Smooth muscle cell (in vitro differentiated cells): ENCODE measurements at regions not wholly inside any gene's neighbourhood (a gene's known extent, or its start where the extent isn't known, plus 50 kb on each side); places are given as distances from the start of the nearest gene placed in this dataset.

Experiments
- DNase-seq: peaks from one replicate; lab custom pipeline; 2025; ENCODE audit not compliant: unreplicated experiment; lab: John Stamatoyannopoulos, UW
- H2AFZ ChIP-seq: fragments of 200-600 bp; sonication (generic); 2 replicates; pipeline ENCODE4 v1.6.0; 2016; ENCODE audit warnings: antibody characterized with exemption, low read depth, mild to moderate bottlenecking
- H3F3A ChIP-seq: fragments of 200-600 bp; sonication (generic); 2 replicates; pipeline ENCODE4 v1.6.0; 2017; ENCODE audit warnings: antibody characterized with exemption, low read depth
- H3K27ac ChIP-seq: fragments of 200-600 bp; sonication (generic); 2 replicates; pipeline ENCODE4 v1.5.1; 2016; ENCODE audit warnings: low read depth, mild to moderate bottlenecking
- H3K27me3 ChIP-seq: fragments of 200-600 bp; sonication (generic); 2 replicates; pipeline ENCODE4 v1.6.1; 2016; ENCODE audit warnings: low read depth, mild to moderate bottlenecking
- H3K36me3 ChIP-seq: fragments of 200-600 bp; sonication (generic); 2 replicates; pipeline ENCODE4 v1.5.1; 2016; ENCODE audit warnings: low read depth
- H3K4me1 ChIP-seq: fragments of 200-600 bp; sonication (generic); 2 replicates; pipeline ENCODE4 v1.5.1; 2016; ENCODE audit warnings: low read depth
- H3K4me2 ChIP-seq: fragments of 200-600 bp; sonication (generic); 2 replicates; pipeline ENCODE4 v1.6.0; 2016; ENCODE audit warnings: mild to moderate bottlenecking
- H3K4me3 ChIP-seq: fragments of 200-600 bp; sonication (generic); 2 replicates; pipeline ENCODE4 v1.5.1; 2016; ENCODE audit warnings: mild to moderate bottlenecking
- H3K79me2 ChIP-seq: fragments of 200-600 bp; sonication (generic); 2 replicates; pipeline ENCODE4 v1.6.0; 2016; ENCODE audit warnings: low read depth, mild to moderate bottlenecking
- H3K9ac ChIP-seq: fragments of 200-600 bp; sonication (generic); 2 replicates; pipeline ENCODE4 v1.6.0; 2016; ENCODE audit warnings: low read depth
- H3K9me3 ChIP-seq: fragments of 200-600 bp; sonication (generic); replicated peaks from 2 replicates; pipeline ENCODE4 v1.5.1; 2016; ENCODE audit warnings: low read depth
- H4K20me1 ChIP-seq: fragments of 200-600 bp; sonication (generic); 2 replicates; pipeline ENCODE4 v1.6.0; 2016; ENCODE audit warnings: low read depth
- CTCF ChIP-seq: fragments of 200-600 bp; sonication (generic); IDR thresholded peaks from 2 replicates; pipeline ENCODE4 v1.5.1; 2017; ENCODE audit warnings: borderline replicate concordance, mild to moderate bottlenecking, antibody characterized with exemption; ENCODE audit not compliant: insufficient read depth, poor library complexity, severe bottlenecking
- WGBS: methylation state at CpG from one replicate; pipeline ENCODE4 v1.1.7; 2016; ENCODE audit warnings: low lambda C conversion rate; 5-methylcytosine and 5-hydroxymethylcytosine counted together

GRCh38 chr16:8310323-8310722 is 280.0 kb downstream of the TMEM114 start:
- Histone ChIP-seq H3F3A (no peaks in the 10 kb centered on the region), H3K27me3 (no peaks in the 10 kb centered on the region), H3K36me3 (no peaks in the 10 kb centered on the region), H3K4me1 (no peaks in the 10 kb centered on the region), H3K79me2 (no peaks in the 10 kb centered on the region), H4K20me1 (no peaks in the 10 kb centered on the region), H3K9ac (no peak overlapping the region), H3K9me3 (no peaks in the 10 kb centered on the region), H2AFZ (no peak overlapping the region), H3K4me3 (no peak overlapping the region), H3K4me2 (no peak overlapping the region), H3K27ac (no peak overlapping the region)
- no peak for DNase-seq
- no peak for TF ChIP-seq CTCF
- WGBS: 63% methylated on average over 6 of the region's 6 CpGs

DNA sequence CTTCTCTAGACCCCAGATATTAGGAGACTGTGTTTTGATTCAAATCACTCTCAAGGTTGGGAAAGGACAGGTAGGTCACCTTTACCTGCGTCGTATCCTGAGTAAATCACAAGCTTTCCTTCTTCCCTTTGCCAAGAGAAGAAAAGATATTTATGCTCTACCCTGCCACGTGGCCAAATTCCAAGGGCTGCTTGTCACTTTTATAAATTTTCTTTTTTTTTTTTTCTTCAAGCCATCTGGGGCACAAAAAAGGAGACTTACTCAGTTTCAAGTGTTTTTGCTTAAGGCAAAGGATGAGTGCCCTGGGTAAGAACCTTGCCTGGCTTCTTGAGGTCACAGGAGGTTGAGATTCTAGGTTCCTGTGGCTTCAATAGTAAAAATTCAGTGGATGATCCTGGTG is 285.1 kb downstream of the TMEM114 start:
- no peak for TF ChIP-seq CTCF
- Histone ChIP-seq H3K27me3 (no peaks in the 10 kb centered on the region), H3K4me2 (no peak overlapping the region), H3K4me1 (no peaks in the 10 kb centered on the region), H3K36me3 (no peaks in the 10 kb centered on the region), H3F3A (no peaks in the 10 kb centered on the region), H3K4me3 (no peak overlapping the region), H2AFZ (no peak overlapping the region), H3K9ac (no peak overlapping the region), H3K27ac (no peak overlapping the region), H3K9me3 (no peaks in the 10 kb centered on the region), H4K20me1 (no peaks in the 10 kb centered on the region), H3K79me2 (no peaks in the 10 kb centered on the region)
- DNase-seq: no peak
- 91% methylated on average over 3 of the region's 3 CpGs for WGBS

DNA sequence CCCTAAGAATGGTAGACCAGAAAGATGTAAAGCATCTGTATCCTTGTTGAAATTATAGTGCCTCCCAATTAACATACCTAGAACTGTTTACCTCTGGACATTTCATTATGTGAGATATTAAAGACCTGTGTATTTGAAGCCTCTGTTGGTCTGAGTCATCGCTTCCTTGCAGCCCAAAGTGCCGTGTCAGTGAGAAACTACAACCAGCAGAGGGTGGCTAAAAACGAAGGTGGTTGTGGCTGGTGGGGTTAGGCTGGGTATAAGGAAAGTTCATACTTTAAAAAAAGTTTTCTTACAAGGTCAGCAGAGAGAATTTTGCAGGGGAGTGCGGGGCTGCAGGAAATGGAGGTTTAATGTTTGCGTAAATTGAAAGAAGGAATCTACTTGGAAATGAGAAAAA is 290.7 kb downstream of the TMEM114 start:
- no peak overlapping the region for H3K9ac ChIP-seq
- no peak for TF ChIP-seq CTCF
- no peak overlapping the region for H3K4me2 ChIP-seq
- no peak overlapping the region for H3K27ac ChIP-seq
- H3K79me2 ChIP-seq: no peaks in the 10 kb centered on the region
- no peaks in the 10 kb centered on the region for H3K36me3 ChIP-seq
- no peak overlapping the region for H2AFZ ChIP-seq
- WGBS: 78% methylated on average over 5 of the region's 5 CpGs
- no peaks in the 10 kb centered on the region for H4K20me1 ChIP-seq
- H3K4me1 ChIP-seq: no peaks in the 10 kb centered on the region
- H3F3A ChIP-seq: no peaks in the 10 kb centered on the region
- no peak for DNase-seq
- no peaks in the 10 kb centered on the region for H3K27me3 ChIP-seq
- no peak overlapping the region for H3K4me3 ChIP-seq
- H3K9me3 ChIP-seq: no peaks in the 10 kb centered on the region

GRCh38 chr16:8295513-8296237 is 294.6 kb downstream of the TMEM114 start:
- no peak overlapping the region for H3K9ac ChIP-seq
- no peak for TF ChIP-seq CTCF
- no peaks in the 10 kb centered on the region for H3K79me2 ChIP-seq
- H3K4me3 ChIP-seq: no peak overlapping the region
- no peaks in the 10 kb centered on the region for H3F3A ChIP-seq
- H3K4me2 ChIP-seq: no peak overlapping the region
- DNase-seq: no peak
- H2AFZ ChIP-seq: no peak overlapping the region
- WGBS: 83% methylated on average over 11 of the region's 11 CpGs
- no peak overlapping the region for H3K27ac ChIP-seq
- no peaks in the 10 kb centered on the region for H3K36me3 ChIP-seq
- H3K4me1 ChIP-seq: no peaks in the 10 kb centered on the region
- no peaks in the 10 kb centered on the region for H3K9me3 ChIP-seq
- no peaks in the 10 kb centered on the region for H4K20me1 ChIP-seq
- no peaks in the 10 kb centered on the region for H3K27me3 ChIP-seq
